ENCODE measurements at regions not wholly inside any gene's neighbourhood (a gene's known extent, or its start where the extent isn't known, plus 50 kb on each side); places are given as distances from the start of the nearest gene placed in this dataset.

DNA sequence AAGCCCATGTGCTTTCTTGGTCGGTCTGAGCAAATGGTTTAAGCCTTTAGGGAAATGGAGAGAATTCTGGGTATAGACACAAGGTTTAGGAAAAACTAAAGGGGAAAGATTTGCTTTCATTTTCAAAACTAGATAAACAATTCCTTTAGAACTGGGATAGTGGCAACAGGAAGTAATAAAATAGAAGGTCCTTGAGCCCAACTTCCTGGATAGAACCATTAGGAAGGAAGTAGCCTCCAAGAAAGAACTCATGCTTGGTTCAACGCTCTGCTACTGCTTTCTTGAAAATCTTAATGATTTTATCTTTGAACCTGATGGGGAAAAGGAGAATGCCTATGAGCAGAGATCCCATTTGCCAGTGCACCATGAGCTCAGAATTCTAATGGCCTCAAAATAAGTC lies 147.0 kb upstream of the THRB start:
- TF ChIP-seq POLR2AphosphoS5 (IDR thresholded peaks at IDR 0.05), result no peak
- TF ChIP-seq TAF1 (IDR thresholded peaks at IDR 0.05; ENCODE audit: low read depth), result no peak
- TF ChIP-seq, protein P1, sequence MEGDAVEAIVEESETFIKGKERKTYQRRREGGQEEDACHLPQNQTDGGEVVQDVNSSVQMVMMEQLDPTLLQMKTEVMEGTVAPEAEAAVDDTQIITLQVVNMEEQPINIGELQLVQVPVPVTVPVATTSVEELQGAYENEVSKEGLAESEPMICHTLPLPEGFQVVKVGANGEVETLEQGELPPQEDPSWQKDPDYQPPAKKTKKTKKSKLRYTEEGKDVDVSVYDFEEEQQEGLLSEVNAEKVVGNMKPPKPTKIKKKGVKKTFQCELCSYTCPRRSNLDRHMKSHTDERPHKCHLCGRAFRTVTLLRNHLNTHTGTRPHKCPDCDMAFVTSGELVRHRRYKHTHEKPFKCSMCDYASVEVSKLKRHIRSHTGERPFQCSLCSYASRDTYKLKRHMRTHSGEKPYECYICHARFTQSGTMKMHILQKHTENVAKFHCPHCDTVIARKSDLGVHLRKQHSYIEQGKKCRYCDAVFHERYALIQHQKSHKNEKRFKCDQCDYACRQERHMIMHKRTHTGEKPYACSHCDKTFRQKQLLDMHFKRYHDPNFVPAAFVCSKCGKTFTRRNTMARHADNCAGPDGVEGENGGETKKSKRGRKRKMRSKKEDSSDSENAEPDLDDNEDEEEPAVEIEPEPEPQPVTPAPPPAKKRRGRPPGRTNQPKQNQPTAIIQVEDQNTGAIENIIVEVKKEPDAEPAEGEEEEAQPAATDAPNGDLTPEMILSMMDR (IDR thresholded peaks at IDR 0.05; ENCODE audit: poor library complexity, severe bottlenecking), result no peak
- no peak for TF ChIP-seq EZH2 (IDR thresholded peaks at IDR 0.05; ENCODE audit: borderline replicate concordance, insufficient read depth, low read length, poor library complexity, severe bottlenecking)
